Transverse colon (tissue), 4 donors: ENCODE measurements at regions not wholly inside any gene's neighbourhood (a gene's known extent, or its start where the extent isn't known, plus 50 kb on each side); places are given as distances from the start of the nearest gene placed in this dataset.

Source experiments
- DNase-seq: peaks from one replicate; pipeline ENCODE4 v3.0.0-alpha.2; 2019
- H3K27ac ChIP-seq, 4 donors: fragments of 200-600 bp; sonication (generic); 2 replicates each; pipeline ENCODE4 v1.5.1; 2016 to 2018; ENCODE audit warnings: inconsistent platforms in 4 of 4
- H3K27me3 ChIP-seq: fragments of 200-600 bp; sonication (generic); 2 replicates; pipeline ENCODE4 v1.5.1; 2017; ENCODE audit warnings: inconsistent platforms
- H3K36me3 ChIP-seq, 4 donors: fragments of 200-600 bp; sonication (generic); 2 replicates each; pipeline ENCODE4 v1.5.1; 2017 to 2019; ENCODE audit warnings: inconsistent platforms in 4 of 4
- H3K4me1 ChIP-seq, 4 donors: fragments of 200-600 bp; sonication (generic); 2 replicates each; pipeline ENCODE4 v1.5.1; 2017 to 2020; ENCODE audit warnings: inconsistent platforms in 4 of 4
- H3K4me3 ChIP-seq, 4 donors: fragments of 200-600 bp; sonication (generic); 1 replicate in 1 of 4; 2 replicates in 3 of 4; pipeline versions ENCODE4 v1.5.1 to v1.6.1; 2017 to 2019; ENCODE audit warnings: inconsistent platforms in 4 of 4
- H3K9me3 ChIP-seq, 2 donors: fragments of 200-600 bp; sonication (generic); 2 replicates each; pipeline ENCODE4 v1.5.1; 2017 to 2019; ENCODE audit warnings: inconsistent platforms in 2 of 2
- EP300 ChIP-seq: sonication (generic); formaldehyde crosslinking; IDR thresholded peaks from one replicate; pipeline ENCODE4 v1.6.1; 2017; ENCODE audit warnings: antibody characterized with exemption, low read depth
- POLR2A ChIP-seq: fragments of 450-650 bp; IDR thresholded peaks from one replicate; pipeline ENCODE4 v1.6.1; 2016; ENCODE audit warnings: antibody characterized with exemption, mild to moderate bottlenecking, moderate library complexity
- POLR2AphosphoS5 ChIP-seq, 3 donors: sonication (generic); formaldehyde crosslinking; IDR thresholded peaks; one replicate each; pipeline ENCODE4 v1.6.1; 2016; ENCODE audit warnings: antibody characterized with exemption in 3 of 3
- WGBS, 2 donors: methylation state at CpG; one replicate each; pipeline ENCODE4 v1.1.5; 2018; ENCODE audit warnings: low coverage in 1 of 2; 5-methylcytosine and 5-hydroxymethylcytosine counted together
- in situ Hi-C, 4 donors: fragments of 200-750 bp; cut with MboI; loops; one replicate each; pipeline versions ENCODE4 v1.15.0 to v1.15.1; 2017; ENCODE audit warnings: low sequenced_read_pairs in 3 of 4, low pct_ligation_motif_present in 1 of 4, low pct_unique_long_range_greater_than_20kb in 1 of 4
- intact Hi-C: fragments of 100-400 bp; cut with DNase I; formaldehyde crosslinking; loops from one replicate; pipeline ENCODE4 v1.15.1; 2023; ENCODE audit warnings: low total_unique reads
- TF ChIP-seq, protein P1 (sequence below), 5 experiments: fragments of 200-600 bp in 3 of 5; fragments of 450-650 bp in 2 of 5; sonication (generic) in 3 of 5; IDR thresholded peaks; 1 replicate in 2 of 5; 2 replicates in 3 of 5; pipeline ENCODE4 v1.5.1; 2016 to 2017; ENCODE audit warnings: antibody characterized with exemption in 5 of 5, inconsistent platforms in 3 of 5, mild to moderate bottlenecking in 2 of 5, moderate library complexity in 1 of 5

DNA sequence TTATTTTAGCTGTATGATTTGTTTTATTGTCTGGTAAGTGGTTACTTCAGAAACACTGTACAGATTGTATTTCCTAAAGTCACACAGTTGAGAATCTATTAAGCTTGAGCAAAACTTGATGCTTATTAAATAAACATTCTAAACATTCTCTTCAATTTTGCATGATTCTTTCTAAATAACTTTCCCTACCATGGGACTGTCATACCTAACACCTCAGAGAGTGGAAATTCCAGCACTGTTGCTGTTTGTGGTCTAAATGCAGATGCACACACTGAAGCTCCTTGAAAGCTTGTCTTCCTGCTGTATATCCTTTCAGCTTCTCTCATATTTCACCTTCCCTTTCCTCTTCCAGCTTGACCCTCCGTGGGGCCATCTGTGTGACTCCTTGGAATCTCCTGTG lies 392.0 kb downstream of the LRIG3 start:
- Histone ChIP-seq H3K36me3 (no peaks in the 10 kb centered on the region), H3K27ac (peak overlapping the region in 3 of 4 donors; percentile 34 to 53 (median 44)), H3K9me3 (no peaks in the 10 kb centered on the region), H3K4me1 (peaks cover 0 to 11% (median 0%) of the 10 kb centered on the region in 4 donors), H3K27me3 (no peaks in the 10 kb centered on the region), H3K4me3 (no peak overlapping the region)
- in situ Hi-C loops = loop anchor here (25.0 kb wide), 3 partner anchors 384 to 634 kb away; partner anchors contain the start of gene LRIG3 (in 1 of the 4)
- intact Hi-C loops = no loop called here
- TF ChIP-seq, protein P1, sequence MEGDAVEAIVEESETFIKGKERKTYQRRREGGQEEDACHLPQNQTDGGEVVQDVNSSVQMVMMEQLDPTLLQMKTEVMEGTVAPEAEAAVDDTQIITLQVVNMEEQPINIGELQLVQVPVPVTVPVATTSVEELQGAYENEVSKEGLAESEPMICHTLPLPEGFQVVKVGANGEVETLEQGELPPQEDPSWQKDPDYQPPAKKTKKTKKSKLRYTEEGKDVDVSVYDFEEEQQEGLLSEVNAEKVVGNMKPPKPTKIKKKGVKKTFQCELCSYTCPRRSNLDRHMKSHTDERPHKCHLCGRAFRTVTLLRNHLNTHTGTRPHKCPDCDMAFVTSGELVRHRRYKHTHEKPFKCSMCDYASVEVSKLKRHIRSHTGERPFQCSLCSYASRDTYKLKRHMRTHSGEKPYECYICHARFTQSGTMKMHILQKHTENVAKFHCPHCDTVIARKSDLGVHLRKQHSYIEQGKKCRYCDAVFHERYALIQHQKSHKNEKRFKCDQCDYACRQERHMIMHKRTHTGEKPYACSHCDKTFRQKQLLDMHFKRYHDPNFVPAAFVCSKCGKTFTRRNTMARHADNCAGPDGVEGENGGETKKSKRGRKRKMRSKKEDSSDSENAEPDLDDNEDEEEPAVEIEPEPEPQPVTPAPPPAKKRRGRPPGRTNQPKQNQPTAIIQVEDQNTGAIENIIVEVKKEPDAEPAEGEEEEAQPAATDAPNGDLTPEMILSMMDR (IDR thresholded peaks at IDR 0.05) = no peak
- TF ChIP-seq POLR2AphosphoS5 (IDR thresholded peaks at IDR 0.05) = no peak
- no peak for TF ChIP-seq POLR2A
- no peak for TF ChIP-seq EP300
- no peak for DNase-seq
- 0% methylated on average over 1 of the region's 1 CpG for WGBS, 2 donors

DNA sequence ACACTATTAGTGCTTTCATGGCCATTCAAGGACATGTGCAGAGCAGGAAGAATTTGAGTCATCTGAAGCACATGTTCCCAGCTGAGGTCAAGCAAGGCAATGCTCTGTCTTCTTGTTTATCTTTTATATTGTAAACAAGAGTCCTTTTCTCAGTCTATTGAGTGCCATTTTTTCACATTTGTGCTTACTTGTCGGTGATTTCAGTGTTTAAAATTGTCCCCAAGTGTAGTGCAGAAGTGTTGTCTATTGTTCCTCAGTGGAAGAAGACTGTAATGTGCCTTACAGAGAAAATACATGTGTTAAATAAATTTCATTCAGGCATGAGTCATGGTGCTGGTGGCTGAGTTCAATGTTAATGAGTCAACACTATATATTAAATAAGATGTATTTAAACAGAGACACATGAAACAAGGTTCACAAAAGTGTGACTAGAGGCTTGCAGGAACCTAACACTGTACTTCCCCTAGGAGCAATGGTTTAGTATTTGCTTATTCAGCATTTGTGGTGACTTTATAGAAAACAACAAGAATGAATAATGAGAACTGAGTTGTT lies 391.1 kb downstream of the LRIG3 start:
- WGBS, 2 donors = 40 to 47% methylated on average over 1 of the region's 1 CpG
- DNase-seq = no peak
- peak in 1 of 3 donors; percentile 28 for TF ChIP-seq POLR2AphosphoS5 (IDR thresholded peaks at IDR 0.05)
- TF ChIP-seq, protein P1 (IDR thresholded peaks at IDR 0.05) = no peak
- TF ChIP-seq EP300 = no peak
- Histone ChIP-seq H3K4me1 (peaks cover 0 to 11% (median 0%) of the 10 kb centered on the region in 4 donors), H3K36me3 (no peaks in the 10 kb centered on the region), H3K27me3 (no peaks in the 10 kb centered on the region), H3K4me3 (no peak overlapping the region), H3K9me3 (no peaks in the 10 kb centered on the region), H3K27ac (peak overlapping the region; percentile 34 to 53 (median 42))
- in situ Hi-C loops (loop anchor here (25.0 kb wide), 3 partner anchors 383 to 633 kb away; partner anchors contain the start of gene LRIG3 (in 1 of the 4)), intact Hi-C loops (no loop called here)

DNA sequence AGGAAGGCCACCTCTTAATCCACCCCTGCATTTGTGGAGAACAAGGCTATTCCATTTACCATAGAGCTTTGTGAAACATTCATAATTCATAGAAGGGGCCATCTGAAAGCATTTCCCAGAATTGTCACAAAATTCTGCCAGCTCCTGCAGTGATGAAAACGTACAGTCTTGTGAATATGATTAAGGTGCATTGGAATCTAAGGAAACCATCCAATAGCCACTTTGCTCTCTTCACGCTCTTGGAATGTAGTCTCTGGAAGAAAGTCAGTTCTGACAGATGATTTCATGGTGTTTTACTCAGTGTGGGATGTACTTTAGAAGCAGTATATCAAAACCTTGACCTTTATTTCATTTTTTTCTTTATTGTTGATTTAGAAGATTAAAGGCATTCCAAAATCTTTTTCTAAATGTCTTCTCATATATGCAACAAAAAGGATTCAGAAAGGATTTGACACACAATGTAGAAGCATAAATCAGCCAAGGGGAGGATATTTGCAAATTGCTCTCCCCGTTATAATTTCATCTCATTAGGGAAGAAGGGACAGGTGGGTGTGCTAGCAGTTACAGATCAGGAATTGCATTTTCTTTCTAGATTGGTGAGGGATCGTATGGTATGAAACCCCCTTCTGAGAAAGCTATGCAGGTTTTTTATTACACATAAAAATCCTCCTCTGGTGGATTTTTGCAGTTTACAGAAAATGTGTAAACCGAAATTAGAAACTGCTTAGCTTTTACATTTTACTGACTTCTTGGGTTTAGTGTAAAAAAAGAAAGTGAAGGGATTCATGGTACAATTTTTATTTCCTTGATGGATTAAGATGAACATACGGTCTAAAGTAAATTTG lies 390.2 kb downstream of the LRIG3 start:
- H3K27me3 ChIP-seq = no peaks in the 10 kb centered on the region
- no peak overlapping the region for H3K4me3 ChIP-seq
- no peak for DNase-seq
- WGBS, 2 donors = 49 to 60% methylated on average over 6 of the region's 6 CpGs
- in situ Hi-C loops (loop anchor here (25.0 kb wide), 3 partner anchors 382 to 632 kb away; partner anchors contain the start of gene LRIG3 (in 1 of the 4)), intact Hi-C loops (no loop called here)
- peak overlapping the region; percentile 34 to 53 (median 45) for H3K27ac ChIP-seq
- no peaks in the 10 kb centered on the region for H3K9me3 ChIP-seq
- H3K4me1 ChIP-seq = peaks cover 0 to 11% (median 0%) of the 10 kb centered on the region in 4 donors
- TF ChIP-seq POLR2AphosphoS5 (IDR thresholded peaks at IDR 0.05) (peak; percentile 35 to 62 (median 41)), POLR2A (no peak), EP300 (no peak)
- TF ChIP-seq, protein P1 (IDR thresholded peaks at IDR 0.05) = no peak
- no peaks in the 10 kb centered on the region for H3K36me3 ChIP-seq

DNA sequence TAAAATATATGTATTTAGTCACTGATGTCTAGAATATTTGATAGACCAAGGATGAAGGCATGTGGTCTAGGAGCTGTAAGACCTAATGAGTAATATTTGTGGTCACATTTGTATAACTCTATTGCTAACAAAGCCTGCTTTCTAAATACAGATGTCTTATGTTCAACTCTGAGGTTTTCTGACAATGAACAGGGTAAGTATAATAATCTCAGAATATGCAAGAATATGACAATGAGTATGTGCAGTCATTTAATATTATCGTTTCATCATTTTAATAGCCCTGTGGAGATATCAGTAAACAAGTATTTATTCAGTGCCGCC lies 389.6 kb downstream of the LRIG3 start:
- Histone ChIP-seq H3K27ac (peak overlapping the region in 3 of 4 donors; percentile 34 to 46 (median 44)), H3K36me3 (no peaks in the 10 kb centered on the region), H3K4me1 (peaks cover 0 to 11% (median 0%) of the 10 kb centered on the region in 4 donors), H3K27me3 (no peaks in the 10 kb centered on the region), H3K4me3 (no peak overlapping the region), H3K9me3 (no peaks in the 10 kb centered on the region)
- TF ChIP-seq EP300 (no peak), POLR2A (no peak), POLR2AphosphoS5 (IDR thresholded peaks at IDR 0.05) (no peak)
- TF ChIP-seq, protein P1 (IDR thresholded peaks at IDR 0.05) = no peak
- intact Hi-C loops = no loop called here
- WGBS, 2 donors = 68 to 72% methylated on average over 2 of the region's 2 CpGs
- in situ Hi-C loops = loop anchor here (25.0 kb wide), 3 partner anchors 382 to 632 kb away; partner anchors contain the start of gene LRIG3 (in 1 of the 4)
- no peak for DNase-seq
